ENCODE measurements at regions not wholly inside any gene's neighbourhood (a gene's known extent, or its start where the extent isn't known, plus 50 kb on each side); places are given as distances from the start of the nearest gene placed in this dataset.
A peak's percentile ranks its signal among the peaks of the same experiment; 100 is the strongest.

GRCh38 chr1:5009376-5010065, 355.1 kb downstream of the AJAP1 start:
- Histone ChIP-seq H3K27me3 (ENCODE audit: control insufficient read depth in 3 of 3, insufficient read depth in 3 of 3, low read depth in 1 of 3, low read length in 3 of 3) (no peaks in the 10 kb centered on the region), H3K14ac (ENCODE audit: low read length) (no peak overlapping the region), H3K18ac (ENCODE audit: low read length) (peak overlapping the region; percentile 29), H2AFZ (ENCODE audit: low read length) (no peak overlapping the region), H3K36me3 (replicated peaks in 1 of 2; ENCODE audit: control insufficient read depth in 2 of 2, insufficient read depth in 2 of 2, low read length in 2 of 2) (no peaks in the 10 kb centered on the region), H3K4ac (ENCODE audit: low read length) (no peak overlapping the region), H3K23ac (ENCODE audit: low read depth, low read length, poor library complexity) (no peak overlapping the region), H2BK12ac (ENCODE audit: low read length) (no peak overlapping the region), H4K91ac (ENCODE audit: low read depth, low read length, poor library complexity) (no peak overlapping the region), H3K4me3 (ENCODE audit: low read length in 2 of 2) (no peak overlapping the region), H2BK120ac (ENCODE audit: low read depth, low read length) (no peak overlapping the region), H3K4me2 (ENCODE audit: insufficient read depth, low read length, poor library complexity, severe bottlenecking) (no peak overlapping the region), H2AK5ac (ENCODE audit: low read depth, low read length) (no peak overlapping the region), H3K27ac (replicated peaks; ENCODE audit: low read length) (no peak overlapping the region), H2BK15ac (ENCODE audit: low read length) (no peak overlapping the region), H4K8ac (ENCODE audit: low read depth, low read length) (no peak overlapping the region), H3K79me1 (ENCODE audit: low read depth, low read length) (no peaks in the 10 kb centered on the region), H3K9me3 (replicated peaks in 1 of 2; ENCODE audit: control insufficient read depth in 2 of 2, insufficient read depth in 1 of 2, low read depth in 1 of 2, low read length in 2 of 2) (no peaks in the 10 kb centered on the region), H2BK5ac (ENCODE audit: low read length) (no peak overlapping the region), H3K4me1 (ENCODE audit: control insufficient read depth in 2 of 2, insufficient read depth in 1 of 2, low read depth in 1 of 2, low read length in 2 of 2) (no peaks in the 10 kb centered on the region), H3K9ac (ENCODE audit: low read depth, low read length, poor library complexity) (no peak overlapping the region)
- DNase-seq (ENCODE audit: low spot score) = no peak
- no CpG with 5 or more reads among the region's 7 CpGs for WGBS, 2 donors (ENCODE audit: extremely low coverage in 2 of 2, insufficient read length in 2 of 2, insufficient replicate concordance in 1 of 2)

- H2BK5ac ChIP-seq (ENCODE audit: low read length) = no peak overlapping the region
- no peak overlapping the region for H3K4me2 ChIP-seq (ENCODE audit: insufficient read depth, low read length, poor library complexity, severe bottlenecking)
- H3K79me1 ChIP-seq (ENCODE audit: low read depth, low read length) = no peaks in the 10 kb centered on the region
- H4K91ac ChIP-seq (ENCODE audit: low read depth, low read length, poor library complexity) = no peak overlapping the region
- no peak overlapping the region for H3K27ac ChIP-seq (replicated peaks; ENCODE audit: low read length)
- no peak overlapping the region for H2AK5ac ChIP-seq (ENCODE audit: low read depth, low read length)
- no peaks in the 10 kb centered on the region for H3K4me1 ChIP-seq (ENCODE audit: control insufficient read depth in 2 of 2, insufficient read depth in 1 of 2, low read depth in 1 of 2, low read length in 2 of 2)
- no peak for DNase-seq (ENCODE audit: low spot score)
- H3K23ac ChIP-seq (ENCODE audit: low read depth, low read length, poor library complexity) = no peak overlapping the region
- no peak overlapping the region for H2BK120ac ChIP-seq (ENCODE audit: low read depth, low read length)
- H3K18ac ChIP-seq (ENCODE audit: low read length) = no peak overlapping the region
- H3K4me3 ChIP-seq (ENCODE audit: low read length in 2 of 2) = no peak overlapping the region
- no peak overlapping the region for H3K14ac ChIP-seq (ENCODE audit: low read length)
- no peak overlapping the region for H2BK12ac ChIP-seq (ENCODE audit: low read length)
- H4K8ac ChIP-seq (ENCODE audit: low read depth, low read length) = no peak overlapping the region
- no peaks in the 10 kb centered on the region for H3K27me3 ChIP-seq (ENCODE audit: control insufficient read depth in 3 of 3, insufficient read depth in 3 of 3, low read depth in 1 of 3, low read length in 3 of 3)
- H3K36me3 ChIP-seq (replicated peaks in 1 of 2; ENCODE audit: control insufficient read depth in 2 of 2, insufficient read depth in 2 of 2, low read length in 2 of 2) = no peaks in the 10 kb centered on the region
- no peak overlapping the region for H2AFZ ChIP-seq (ENCODE audit: low read length)
- no peak overlapping the region for H3K4ac ChIP-seq (ENCODE audit: low read length)
- H3K9ac ChIP-seq (ENCODE audit: low read depth, low read length, poor library complexity) = no peak overlapping the region
- WGBS, 2 donors (ENCODE audit: extremely low coverage in 2 of 2, insufficient read length in 2 of 2, insufficient replicate concordance in 1 of 2) = no CpG with 5 or more reads among the region's 6 CpGs
- no peaks in the 10 kb centered on the region for H3K9me3 ChIP-seq (replicated peaks in 1 of 2; ENCODE audit: control insufficient read depth in 2 of 2, insufficient read depth in 1 of 2, low read depth in 1 of 2, low read length in 2 of 2)
- H2BK15ac ChIP-seq (ENCODE audit: low read length) = no peak overlapping the region
These were observed 350.8 kb downstream of the AJAP1 start for GRCh38 chr1:5005171-5005570.

GRCh38 chr1:5002676-5003075, 348.3 kb downstream of the AJAP1 start:
- H4K91ac ChIP-seq (ENCODE audit: low read depth, low read length, poor library complexity) = no peak overlapping the region
- H3K4me2 ChIP-seq (ENCODE audit: insufficient read depth, low read length, poor library complexity, severe bottlenecking) = no peak overlapping the region
- no peaks in the 10 kb centered on the region for H3K36me3 ChIP-seq (replicated peaks in 1 of 2; ENCODE audit: control insufficient read depth in 2 of 2, insufficient read depth in 2 of 2, low read length in 2 of 2)
- H3K9me3 ChIP-seq (replicated peaks in 1 of 2; ENCODE audit: control insufficient read depth in 2 of 2, insufficient read depth in 1 of 2, low read depth in 1 of 2, low read length in 2 of 2) = no peaks in the 10 kb centered on the region
- H2AFZ ChIP-seq (ENCODE audit: low read length) = no peak overlapping the region
- H3K9ac ChIP-seq (ENCODE audit: low read depth, low read length, poor library complexity) = no peak overlapping the region
- no peak overlapping the region for H3K18ac ChIP-seq (ENCODE audit: low read length)
- H4K8ac ChIP-seq (ENCODE audit: low read depth, low read length) = no peak overlapping the region
- H2BK12ac ChIP-seq (ENCODE audit: low read length) = no peak overlapping the region
- no peaks in the 10 kb centered on the region for H3K79me1 ChIP-seq (ENCODE audit: low read depth, low read length)
- no peak overlapping the region for H2BK120ac ChIP-seq (ENCODE audit: low read depth, low read length)
- no CpG with 5 or more reads among the region's 2 CpGs for WGBS, 2 donors (ENCODE audit: extremely low coverage in 2 of 2, insufficient read length in 2 of 2, insufficient replicate concordance in 1 of 2)
- no peak overlapping the region for H3K27ac ChIP-seq (replicated peaks; ENCODE audit: low read length)
- DNase-seq (ENCODE audit: low spot score) = no peak
- no peak overlapping the region for H2BK5ac ChIP-seq (ENCODE audit: low read length)
- H3K4me1 ChIP-seq (ENCODE audit: control insufficient read depth in 2 of 2, insufficient read depth in 1 of 2, low read depth in 1 of 2, low read length in 2 of 2) = no peaks in the 10 kb centered on the region
- no peak overlapping the region for H3K4ac ChIP-seq (ENCODE audit: low read length)
- H3K23ac ChIP-seq (ENCODE audit: low read depth, low read length, poor library complexity) = no peak overlapping the region
- no peak overlapping the region for H2AK5ac ChIP-seq (ENCODE audit: low read depth, low read length)
- no peak overlapping the region for H3K14ac ChIP-seq (ENCODE audit: low read length)
- H3K27me3 ChIP-seq (ENCODE audit: control insufficient read depth in 3 of 3, insufficient read depth in 3 of 3, low read depth in 1 of 3, low read length in 3 of 3) = no peaks in the 10 kb centered on the region
- no peak overlapping the region for H3K4me3 ChIP-seq (ENCODE audit: low read length in 2 of 2)
- H2BK15ac ChIP-seq (ENCODE audit: low read length) = no peak overlapping the region

GRCh38 chr1:5001466-5001865, 347.1 kb downstream of the AJAP1 start:
- H2BK5ac ChIP-seq (ENCODE audit: low read length) = no peak overlapping the region
- no peak overlapping the region for H2BK120ac ChIP-seq (ENCODE audit: low read depth, low read length)
- no peaks in the 10 kb centered on the region for H3K79me1 ChIP-seq (ENCODE audit: low read depth, low read length)
- WGBS, 2 donors (ENCODE audit: extremely low coverage in 2 of 2, insufficient read length in 2 of 2, insufficient replicate concordance in 1 of 2) = no CpG with 5 or more reads among the region's 5 CpGs
- no peak overlapping the region for H4K91ac ChIP-seq (ENCODE audit: low read depth, low read length, poor library complexity)
- no peak overlapping the region for H3K14ac ChIP-seq (ENCODE audit: low read length)
- H3K18ac ChIP-seq (ENCODE audit: low read length) = no peak overlapping the region
- no peak overlapping the region for H2BK12ac ChIP-seq (ENCODE audit: low read length)
- no peak overlapping the region for H3K9ac ChIP-seq (ENCODE audit: low read depth, low read length, poor library complexity)
- H3K23ac ChIP-seq (ENCODE audit: low read depth, low read length, poor library complexity) = no peak overlapping the region
- H3K4me2 ChIP-seq (ENCODE audit: insufficient read depth, low read length, poor library complexity, severe bottlenecking) = no peak overlapping the region
- H3K36me3 ChIP-seq (replicated peaks in 1 of 2; ENCODE audit: control insufficient read depth in 2 of 2, insufficient read depth in 2 of 2, low read length in 2 of 2) = no peaks in the 10 kb centered on the region
- no peaks in the 10 kb centered on the region for H3K27me3 ChIP-seq (ENCODE audit: control insufficient read depth in 3 of 3, insufficient read depth in 3 of 3, low read depth in 1 of 3, low read length in 3 of 3)
- no peak overlapping the region for H4K8ac ChIP-seq (ENCODE audit: low read depth, low read length)
- no peaks in the 10 kb centered on the region for H3K9me3 ChIP-seq (replicated peaks in 1 of 2; ENCODE audit: control insufficient read depth in 2 of 2, insufficient read depth in 1 of 2, low read depth in 1 of 2, low read length in 2 of 2)
- no peak overlapping the region for H2AFZ ChIP-seq (ENCODE audit: low read length)
- no peak overlapping the region for H2BK15ac ChIP-seq (ENCODE audit: low read length)
- H3K27ac ChIP-seq (replicated peaks; ENCODE audit: low read length) = no peak overlapping the region
- DNase-seq (ENCODE audit: low spot score) = peak; percentile 49
- no peaks in the 10 kb centered on the region for H3K4me1 ChIP-seq (ENCODE audit: control insufficient read depth in 2 of 2, insufficient read depth in 1 of 2, low read depth in 1 of 2, low read length in 2 of 2)
- no peak overlapping the region for H2AK5ac ChIP-seq (ENCODE audit: low read depth, low read length)
- no peak overlapping the region for H3K4me3 ChIP-seq (ENCODE audit: low read length in 2 of 2)
- H3K4ac ChIP-seq (ENCODE audit: low read length) = no peak overlapping the region
